Keratinocyte (primary cell): ENCODE measurements at regions not wholly inside any gene's neighbourhood (a gene's known extent, or its start where the extent isn't known, plus 50 kb on each side); places are given as distances from the start of the nearest gene placed in this dataset.

Experiments used
- DNase-seq: peaks from one replicate; pipeline ENCODE4 v3.0.0-alpha.2; 2011; ENCODE audit warnings: low read depth, missing footprints, low spot score
- FAIRE-seq: peaks from 2 replicates; lab custom pipeline; 2011; peaks lifted over from hg19 to GRCh38; lab: Jason Lieb, UNC
- H2AFZ ChIP-seq: 2 replicates; pipeline ENCODE4 v1.6.0; 2012; ENCODE audit warnings: low read length, control low read depth, inconsistent platforms; ENCODE audit not compliant: control insufficient read depth
- H3K27ac ChIP-seq: 2 replicates; pipeline ENCODE4 v1.5.1; 2011; ENCODE audit warnings: low read length; ENCODE audit not compliant: control insufficient read depth, insufficient read depth
- H3K27me3 ChIP-seq: 3 replicates; pipeline ENCODE4 v1.6.0; 2011; ENCODE audit warnings: low read length; ENCODE audit not compliant: control insufficient read depth, insufficient read depth; ENCODE audit errors: extremely low read depth
- H3K36me3 ChIP-seq, 2 experiments: 2 replicates in 1 of 2; 3 replicates in 1 of 2; pipeline ENCODE4 v1.5.1; 2011; ENCODE audit warnings: low read length in 2 of 2, mild to moderate bottlenecking in 1 of 2; ENCODE audit not compliant: control insufficient read depth in 2 of 2, insufficient read depth in 2 of 2; ENCODE audit errors: extremely low read depth in 1 of 2
- H3K4me1 ChIP-seq: 3 replicates; pipeline ENCODE4 v1.5.1; 2011; ENCODE audit warnings: low read length; ENCODE audit not compliant: control insufficient read depth, insufficient read depth; ENCODE audit errors: extremely low read depth
- H3K4me2 ChIP-seq: 3 replicates; pipeline ENCODE4 v1.6.0; 2011; ENCODE audit warnings: low read depth, low read length; ENCODE audit not compliant: control insufficient read depth, insufficient read depth; ENCODE audit errors: extremely low read depth
- H3K4me3 ChIP-seq, 3 experiments: fragments of 200-600 bp in 1 of 3; sonication (generic) in 1 of 3; 2 replicates in 2 of 3; 3 replicates in 1 of 3; pipeline ENCODE4 v1.5.1; 2011 to 2016; ENCODE audit warnings: low read length in 3 of 3, mild to moderate bottlenecking in 3 of 3, control low read depth in 2 of 3, inconsistent platforms in 1 of 3, low read depth in 1 of 3, mixed read lengths in 1 of 3, mixed run types in 1 of 3, moderate library complexity in 1 of 3; ENCODE audit not compliant: control insufficient read depth in 2 of 3, insufficient read depth in 2 of 3; ENCODE audit errors: extremely low read depth in 1 of 3
- H3K79me2 ChIP-seq: 2 replicates; pipeline ENCODE4 v1.6.0; 2012; ENCODE audit warnings: low read length; ENCODE audit not compliant: control insufficient read depth, insufficient read depth
- H3K9ac ChIP-seq: 3 replicates; pipeline ENCODE4 v1.6.0; 2011; ENCODE audit warnings: low read length; ENCODE audit not compliant: control insufficient read depth, insufficient read depth; ENCODE audit errors: extremely low read depth
- H3K9me1 ChIP-seq: 3 replicates; pipeline ENCODE4 v1.6.0; 2011; ENCODE audit warnings: low read length; ENCODE audit not compliant: control insufficient read depth, insufficient read depth; ENCODE audit errors: extremely low read depth
- H3K9me3 ChIP-seq: 2 replicates; pipeline ENCODE4 v1.5.1; 2012; ENCODE audit warnings: low read depth, low read length; ENCODE audit not compliant: control insufficient read depth
- H4K20me1 ChIP-seq: 3 replicates; pipeline ENCODE4 v1.6.0; 2011; ENCODE audit warnings: low read length; ENCODE audit not compliant: control insufficient read depth, insufficient read depth; ENCODE audit errors: extremely low read depth
- CTCF ChIP-seq, 3 experiments: IDR thresholded peaks in 1 of 3; conservative IDR thresholded peaks in 1 of 3; optimal IDR thresholded peaks in 1 of 3; 2 replicates in 2 of 3; 3 replicates in 1 of 3; pipeline versions ENCODE3 to v1.5.1; 2011; ENCODE audit warnings: low read length in 3 of 3, mild to moderate bottlenecking in 3 of 3, moderate library complexity in 2 of 3, control low read depth in 1 of 3, inconsistent platforms in 1 of 3; ENCODE audit not compliant: insufficient read depth in 2 of 3; ENCODE audit errors: extremely low read depth in 1 of 3
- EZH2 ChIP-seq: IDR thresholded peaks from one replicate; pipeline ENCODE4 v1.6.1; 2012; ENCODE audit warnings: inconsistent platforms, mild to moderate bottlenecking, low read length, moderate library complexity
- dilution Hi-C: fragments of 300-500 bp; cut with MboI; formaldehyde crosslinking; loops from one replicate; pipeline ENCODE4 v1.7.0; 2020; ENCODE audit warnings: low sequenced_read_pairs; ENCODE audit not compliant: extremely low pct_ligation_motif_present

GRCh38 chr3:72113564-72113963 lies 328.6 kb upstream of the PROK2 start:
- DNase-seq: no peak
- Histone ChIP-seq H3K79me2 (no peaks in the 10 kb centered on the region), H3K36me3 (no peaks in the 10 kb centered on the region), H3K4me1 (no peaks in the 10 kb centered on the region), H3K9ac (no peak overlapping the region), H3K27ac (no peak overlapping the region), H4K20me1 (no peaks in the 10 kb centered on the region), H3K4me3 (no peak overlapping the region), H3K9me1 (no peaks in the 10 kb centered on the region), H3K27me3 (peaks cover 28% of the 10 kb centered on the region), H2AFZ (no peak overlapping the region), H3K9me3 (no peaks in the 10 kb centered on the region), H3K4me2 (no peak overlapping the region)
- dilution Hi-C loops: no loop called here
- TF ChIP-seq CTCF (optimal IDR thresholded peaks at IDR 0.05 in 1 of 3, IDR thresholded peaks at IDR 0.05 in 1 of 3, conservative IDR thresholded peaks at IDR 0.05 in 1 of 3; ENCODE audit: extremely low read depth in 1 of 3, insufficient read depth in 2 of 3, low read length in 3 of 3) (no peak), EZH2 (no peak)
- FAIRE-seq: no peak

GRCh38 chr3:72112435-72112834 lies 327.5 kb upstream of the PROK2 start:
- H4K20me1 ChIP-seq: no peaks in the 10 kb centered on the region
- H3K4me3 ChIP-seq: no peak overlapping the region
- no peaks in the 10 kb centered on the region for H3K9me1 ChIP-seq
- no peak overlapping the region for H3K9ac ChIP-seq
- no peaks in the 10 kb centered on the region for H3K4me1 ChIP-seq
- no peak for DNase-seq
- peaks cover 28% of the 10 kb centered on the region for H3K27me3 ChIP-seq
- H3K4me2 ChIP-seq: no peak overlapping the region
- no peaks in the 10 kb centered on the region for H3K9me3 ChIP-seq
- no peak overlapping the region for H2AFZ ChIP-seq
- H3K36me3 ChIP-seq: no peaks in the 10 kb centered on the region
- no peak overlapping the region for H3K27ac ChIP-seq
- no peak for FAIRE-seq
- dilution Hi-C loops: no loop called here
- H3K79me2 ChIP-seq: no peaks in the 10 kb centered on the region
- TF ChIP-seq CTCF (optimal IDR thresholded peaks at IDR 0.05 in 1 of 3, IDR thresholded peaks at IDR 0.05 in 1 of 3, conservative IDR thresholded peaks at IDR 0.05 in 1 of 3; ENCODE audit: extremely low read depth in 1 of 3, insufficient read depth in 2 of 3, low read length in 3 of 3) (no peak), EZH2 (no peak)
